ENCODE measurements at regions not wholly inside any gene's neighbourhood (a gene's known extent, or its start where the extent isn't known, plus 50 kb on each side); places are given as distances from the start of the nearest gene placed in this dataset.
A peak's percentile ranks its signal among the peaks of the same experiment; 100 is the strongest.

- intact Hi-C loops (cut with DNase I; ENCODE audit: low total_unique reads) = no loop called here
- no peak for TF ChIP-seq POLR2AphosphoS5 (IDR thresholded peaks at IDR 0.05)
- TF ChIP-seq CTCF (IDR thresholded peaks at IDR 0.05) = no peak
- TF ChIP-seq EP300 (IDR thresholded peaks at IDR 0.05) = no peak
- no peaks in the 10 kb centered on the region for H3K4me1 ChIP-seq
- H3K27ac ChIP-seq = no peak overlapping the region
- no peaks in the 10 kb centered on the region for H3K27me3 ChIP-seq
- H3K9me3 ChIP-seq = no peaks in the 10 kb centered on the region
- WGBS, 5 donors = 85 to 97% (median 91%) methylated on average over 2 of the region's 2 CpGs
- H3K36me3 ChIP-seq = no peaks in the 10 kb centered on the region
- no peak for DNase-seq
- no peak overlapping the region for H3K4me3 ChIP-seq
These were observed 188.4 kb upstream of the CCN2 start for GRCh38 chr6:132139611-132140010.

- Histone ChIP-seq H3K36me3 (no peaks in the 10 kb centered on the region), H3K27me3 (no peaks in the 10 kb centered on the region), H3K27ac (no peak overlapping the region), H3K4me3 (no peak overlapping the region), H3K9me3 (no peaks in the 10 kb centered on the region), H3K4me1 (peaks cover 0 to 23% (median 8%) of the 10 kb centered on the region in 4 donors)
- intact Hi-C loops (cut with DNase I; ENCODE audit: low total_unique reads) = no loop called here
- 60 to 83% (median 66%) methylated on average over 3 of the region's 3 CpGs for WGBS, 5 donors
- TF ChIP-seq POLR2A (IDR thresholded peaks at IDR 0.05) (no peak), EP300 (IDR thresholded peaks at IDR 0.05) (no peak), CTCF (IDR thresholded peaks at IDR 0.05) (no peak), POLR2AphosphoS5 (IDR thresholded peaks at IDR 0.05) (no peak)
- DNase-seq = no peak
These were observed 185.8 kb upstream of the CCN2 start for GRCh38 chr6:132136981-132137380.

- intact Hi-C loops (cut with DNase I; ENCODE audit: low total_unique reads) = no loop called here
- TF ChIP-seq POLR2A (IDR thresholded peaks at IDR 0.05) (no peak), EP300 (IDR thresholded peaks at IDR 0.05) (no peak), POLR2AphosphoS5 (IDR thresholded peaks at IDR 0.05) (no peak), CTCF (IDR thresholded peaks at IDR 0.05) (no peak)
- DNase-seq = no peak
- Histone ChIP-seq H3K27me3 (no peaks in the 10 kb centered on the region), H3K36me3 (no peaks in the 10 kb centered on the region), H3K27ac (no peak overlapping the region), H3K4me1 (peaks cover 0 to 36% (median 16%) of the 10 kb centered on the region in 4 donors), H3K9me3 (no peaks in the 10 kb centered on the region), H3K4me3 (no peak overlapping the region)
- WGBS, 5 donors = 93 to 95% (median 94%) methylated on average over 6 of the region's 6 CpGs
These were observed 184.2 kb upstream of the CCN2 start for GRCh38 chr6:132135409-132135808.

- TF ChIP-seq CTCF (IDR thresholded peaks at IDR 0.05) = no peak
- no peak for TF ChIP-seq POLR2A (IDR thresholded peaks at IDR 0.05)
- no peak for TF ChIP-seq EP300 (IDR thresholded peaks at IDR 0.05)
- TF ChIP-seq POLR2AphosphoS5 (IDR thresholded peaks at IDR 0.05) = no peak
- DNase-seq = peak in 1 of 2 donors; percentile 45
These were observed 182.7 kb upstream of the CCN2 start for GRCh38 chr6:132133736-132134445.

More at GRCh38 chr6:132133736-132134445, 182.7 kb upstream of the CCN2 start:
- Histone ChIP-seq H3K36me3 (no peaks in the 10 kb centered on the region), H3K4me1 (peaks cover 0 to 40% (median 16%) of the 10 kb centered on the region in 4 donors), H3K27ac (peak overlapping the region in 4 of 5 donors; percentile 72 to 85 (median 82)), H3K4me3 (no peak overlapping the region), H3K9me3 (no peaks in the 10 kb centered on the region), H3K27me3 (no peaks in the 10 kb centered on the region)
- intact Hi-C loops (cut with DNase I; ENCODE audit: low total_unique reads) = no loop called here
- WGBS, 5 donors = 58 to 74% (median 68%) methylated on average over 5 of the region's 5 CpGs

Data from stomach (tissue), 8 donors.